22Rv1 (cell line): ENCODE measurements at regions not wholly inside any gene's neighbourhood (a gene's known extent, or its start where the extent isn't known, plus 50 kb on each side); places are given as distances from the start of the nearest gene placed in this dataset.
A peak's percentile ranks its signal among the peaks of the same experiment; 100 is the strongest.

Experiments used
- H3K27ac ChIP-seq: fragments of 450-650 bp; 2 replicates; pipeline ENCODE4 v1.5.1; 2017
- ZFX ChIP-seq: fragments of 450-650 bp; IDR thresholded peaks from 2 replicates; pipeline ENCODE4 v1.6.1; 2017; ENCODE audit warnings: antibody characterized with exemption, borderline replicate concordance
- TF ChIP-seq, protein P1 (sequence below): fragments of 450-650 bp; IDR thresholded peaks from 2 replicates; pipeline ENCODE4 v1.5.1; 2017; ENCODE audit warnings: mild to moderate bottlenecking

DNA sequence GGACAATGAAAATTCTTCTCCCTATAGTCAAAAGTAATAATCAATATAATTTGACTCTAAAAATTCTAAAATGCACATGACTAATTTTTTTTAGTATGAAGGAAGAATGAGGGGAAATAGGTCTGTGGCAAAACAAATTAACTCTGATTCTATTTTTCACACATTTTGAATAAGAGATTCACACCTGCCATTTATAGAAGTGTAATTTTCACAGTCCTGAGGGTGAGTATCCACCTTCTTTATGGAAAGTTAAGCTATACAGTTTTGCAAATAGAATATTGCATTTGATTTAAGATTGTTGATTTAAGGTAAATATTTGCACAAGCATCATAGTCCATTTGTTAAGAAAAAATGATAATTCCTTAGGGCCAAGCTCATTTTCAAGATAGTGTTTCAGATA lies 417.7 kb downstream of the CHSY3 start:
- TF ChIP-seq, protein P1, sequence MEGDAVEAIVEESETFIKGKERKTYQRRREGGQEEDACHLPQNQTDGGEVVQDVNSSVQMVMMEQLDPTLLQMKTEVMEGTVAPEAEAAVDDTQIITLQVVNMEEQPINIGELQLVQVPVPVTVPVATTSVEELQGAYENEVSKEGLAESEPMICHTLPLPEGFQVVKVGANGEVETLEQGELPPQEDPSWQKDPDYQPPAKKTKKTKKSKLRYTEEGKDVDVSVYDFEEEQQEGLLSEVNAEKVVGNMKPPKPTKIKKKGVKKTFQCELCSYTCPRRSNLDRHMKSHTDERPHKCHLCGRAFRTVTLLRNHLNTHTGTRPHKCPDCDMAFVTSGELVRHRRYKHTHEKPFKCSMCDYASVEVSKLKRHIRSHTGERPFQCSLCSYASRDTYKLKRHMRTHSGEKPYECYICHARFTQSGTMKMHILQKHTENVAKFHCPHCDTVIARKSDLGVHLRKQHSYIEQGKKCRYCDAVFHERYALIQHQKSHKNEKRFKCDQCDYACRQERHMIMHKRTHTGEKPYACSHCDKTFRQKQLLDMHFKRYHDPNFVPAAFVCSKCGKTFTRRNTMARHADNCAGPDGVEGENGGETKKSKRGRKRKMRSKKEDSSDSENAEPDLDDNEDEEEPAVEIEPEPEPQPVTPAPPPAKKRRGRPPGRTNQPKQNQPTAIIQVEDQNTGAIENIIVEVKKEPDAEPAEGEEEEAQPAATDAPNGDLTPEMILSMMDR, result no peak
- no peak for TF ChIP-seq ZFX
- no peak overlapping the region for H3K27ac ChIP-seq

DNA sequence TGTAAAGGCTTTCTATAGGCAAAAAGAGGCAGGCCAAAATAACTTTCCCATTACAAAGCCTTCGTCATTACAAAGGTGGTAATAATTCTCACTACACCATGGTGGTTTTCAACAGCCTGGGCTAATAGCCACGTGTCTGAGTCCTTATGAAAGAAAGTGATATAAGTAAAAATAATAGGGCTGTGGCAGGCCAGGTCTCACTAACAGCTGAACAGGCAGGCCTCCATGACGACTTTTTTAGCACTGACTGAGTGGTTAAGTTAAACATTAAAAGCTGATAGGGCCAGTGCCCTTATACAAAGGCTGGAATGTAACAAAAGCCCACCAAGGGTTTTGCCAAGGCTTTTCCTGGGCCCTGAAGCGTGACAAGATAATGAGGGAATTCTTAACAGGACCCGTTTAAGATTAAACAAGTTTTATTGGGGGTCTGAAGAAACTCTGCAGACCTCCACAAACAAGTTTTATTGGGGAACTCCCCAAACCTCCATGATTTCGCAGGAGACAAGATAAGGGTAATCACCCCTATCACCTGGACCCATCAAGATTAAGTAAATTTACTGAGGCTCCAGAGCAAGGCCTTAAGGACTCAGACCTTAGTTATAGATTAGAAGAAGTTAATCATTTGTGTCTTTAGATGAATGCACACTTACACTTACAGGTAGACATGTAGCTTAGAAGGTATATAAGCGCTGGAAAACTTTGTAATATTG lies 412.9 kb downstream of the CHSY3 start:
- TF ChIP-seq ZFX, result no peak
- TF ChIP-seq, protein P1, result no peak
- H3K27ac ChIP-seq, result no peak overlapping the region

DNA sequence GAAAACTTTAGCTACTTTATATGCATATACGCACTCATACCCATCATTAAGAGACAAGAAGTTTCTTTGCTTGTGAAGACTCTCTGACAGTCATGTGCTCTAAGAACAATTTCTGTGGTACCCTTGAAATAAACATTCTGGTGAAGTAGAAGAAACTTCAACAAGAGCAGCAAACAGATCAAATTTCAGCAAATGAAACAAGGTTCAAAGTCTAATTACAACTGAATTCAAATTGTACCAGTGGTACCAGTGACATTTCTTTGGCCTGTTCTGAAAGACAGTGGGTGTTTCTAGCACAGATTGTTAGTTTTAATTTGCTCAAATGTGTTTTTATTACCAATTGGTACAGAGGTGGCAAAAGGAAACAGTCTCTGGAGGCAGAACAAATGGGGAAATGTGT lies 391.0 kb downstream of the CHSY3 start:
- peak overlapping the region; percentile 82 for H3K27ac ChIP-seq
- TF ChIP-seq, protein P1, result no peak
- TF ChIP-seq ZFX, result no peak

DNA sequence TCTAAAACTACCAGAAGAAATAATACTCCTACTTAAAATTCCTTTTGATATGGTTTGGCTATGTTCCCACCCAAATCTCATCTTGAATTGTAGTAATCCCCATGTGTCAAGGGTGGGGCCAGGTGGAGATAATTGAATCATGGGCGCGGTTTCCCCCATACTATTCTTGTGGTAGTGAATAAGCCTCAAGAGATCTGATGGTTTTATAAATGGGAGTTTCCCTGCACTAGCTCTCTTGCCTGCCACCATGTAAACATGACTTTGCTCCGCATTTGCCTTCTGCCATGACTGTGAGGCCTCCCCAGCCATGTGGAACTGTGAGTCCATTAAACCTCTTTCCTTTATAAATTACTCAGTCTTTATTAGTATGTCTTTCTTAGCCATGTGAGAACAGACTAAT lies 390.5 kb downstream of the CHSY3 start:
- H3K27ac ChIP-seq, result peak overlapping the region; percentile 82

DNA sequence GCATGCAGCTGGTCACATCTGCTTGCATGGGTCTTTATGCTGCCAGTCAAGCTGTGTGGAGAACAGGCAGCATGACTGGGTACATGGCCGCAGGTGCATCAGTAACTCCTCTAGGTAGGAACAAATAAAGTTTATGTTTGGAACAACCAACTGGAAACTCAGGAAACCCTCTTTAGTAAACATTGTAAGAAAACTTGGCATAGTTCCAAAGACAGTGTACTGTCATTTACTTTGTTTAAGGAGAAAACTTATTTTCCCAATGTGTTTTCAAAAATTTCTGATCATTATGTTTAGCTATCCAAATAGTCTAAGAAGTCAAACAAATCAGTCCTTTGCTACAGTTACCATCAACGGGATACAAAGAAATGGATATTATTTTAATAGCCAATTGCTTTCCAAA lies 386.0 kb downstream of the CHSY3 start:
- H3K27ac ChIP-seq, result no peak overlapping the region
- no peak for TF ChIP-seq ZFX
- TF ChIP-seq, protein P1, result no peak

DNA sequence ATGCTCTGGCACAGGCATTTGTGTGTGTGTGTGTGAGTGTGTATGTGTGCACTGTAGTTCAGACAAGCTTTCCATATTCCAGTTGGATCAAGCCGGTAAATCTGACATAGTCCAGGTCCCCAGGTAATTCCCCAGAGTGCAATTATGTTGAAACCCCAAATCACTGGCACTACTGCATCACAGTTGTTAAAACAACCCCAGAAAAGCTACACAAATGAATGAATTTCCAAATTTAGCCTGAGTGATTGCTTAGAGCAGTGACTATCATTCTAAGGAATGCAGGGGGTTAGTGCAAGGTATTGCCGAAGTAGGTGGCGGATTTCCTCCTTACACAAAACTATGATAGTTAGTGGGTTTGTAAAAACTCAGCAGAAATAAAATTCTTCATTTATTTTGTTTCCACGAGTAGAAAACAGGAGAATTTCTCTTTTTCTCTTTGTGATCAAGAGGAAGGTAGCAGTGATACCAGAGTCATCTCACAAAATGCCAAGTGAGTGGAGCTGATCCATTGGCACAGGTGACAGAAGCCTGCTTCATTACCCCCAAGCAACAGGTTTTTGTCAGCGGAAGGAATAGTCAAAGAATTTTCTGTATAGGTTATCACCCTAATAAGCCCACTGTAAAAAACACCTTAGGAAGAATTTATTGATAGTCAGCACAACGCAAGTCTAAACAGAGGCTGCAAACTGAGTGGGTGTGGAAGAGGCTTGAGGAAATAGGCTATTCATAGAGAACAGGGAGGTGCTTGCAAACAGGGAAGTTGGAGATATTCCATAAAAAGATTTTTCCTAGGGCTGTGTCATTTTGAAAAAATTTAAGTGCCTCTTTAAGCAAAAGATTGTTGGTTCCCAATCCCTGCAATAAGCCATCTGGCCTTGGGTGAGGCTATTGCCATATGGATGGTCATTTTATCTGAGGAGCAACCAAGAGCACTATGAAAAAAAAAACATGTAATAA lies 385.1 kb downstream of the CHSY3 start:
- H3K27ac ChIP-seq, result no peak overlapping the region
- TF ChIP-seq, protein P1, result no peak
- no peak for TF ChIP-seq ZFX

DNA sequence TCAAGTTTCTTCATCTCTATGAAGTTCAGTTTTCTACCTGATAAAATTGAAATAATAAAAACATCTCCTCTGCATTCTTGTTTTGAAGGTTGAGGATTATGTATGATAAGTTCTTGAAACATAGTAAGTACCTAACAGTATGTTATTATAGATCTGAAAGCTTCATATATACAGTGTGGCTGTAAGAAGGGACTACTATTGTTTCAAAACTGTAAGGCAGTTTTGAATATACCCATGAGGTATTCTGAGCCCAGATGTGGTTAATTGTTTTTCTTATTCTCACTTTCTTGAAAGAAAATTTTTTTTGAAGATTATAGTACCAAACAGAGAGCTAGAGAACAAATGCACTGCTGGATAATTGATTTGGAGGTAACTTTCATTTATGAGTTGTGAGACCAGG lies 383.2 kb downstream of the CHSY3 start:
- TF ChIP-seq, protein P1, result no peak
- TF ChIP-seq ZFX, result no peak
- no peak overlapping the region for H3K27ac ChIP-seq
